DMS53 treated with DMSO at 0.1 percent for 48 hours (cell line): ENCODE measurements at regions not wholly inside any gene's neighbourhood (a gene's known extent, or its start where the extent isn't known, plus 50 kb on each side); places are given as distances from the start of the nearest gene placed in this dataset.

Source experiments
- DNase-seq: peaks from one replicate; lab custom pipeline; 2025; ENCODE audit not compliant: unreplicated experiment; lab: John Stamatoyannopoulos, UW

DNA sequence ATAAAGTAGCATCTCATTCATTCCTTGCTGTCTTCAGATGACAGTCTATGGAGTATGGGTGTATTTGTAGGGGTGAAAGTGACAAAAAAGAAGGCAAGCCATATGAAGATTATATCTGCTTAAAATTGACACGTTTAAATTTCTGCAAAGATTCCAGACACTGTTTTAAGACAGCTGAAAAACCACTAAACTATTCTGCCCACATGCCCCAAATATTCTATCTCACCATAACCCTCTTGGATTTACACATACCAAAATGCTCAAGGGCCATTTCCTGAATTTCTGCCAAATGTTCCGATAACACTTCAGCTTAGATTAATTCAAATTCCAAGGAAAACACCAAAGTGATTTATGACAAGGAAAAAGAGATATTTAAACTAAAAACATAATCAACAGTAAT, 99.9 kb upstream of the IL6 start:
- no peak for DNase-seq

DNA sequence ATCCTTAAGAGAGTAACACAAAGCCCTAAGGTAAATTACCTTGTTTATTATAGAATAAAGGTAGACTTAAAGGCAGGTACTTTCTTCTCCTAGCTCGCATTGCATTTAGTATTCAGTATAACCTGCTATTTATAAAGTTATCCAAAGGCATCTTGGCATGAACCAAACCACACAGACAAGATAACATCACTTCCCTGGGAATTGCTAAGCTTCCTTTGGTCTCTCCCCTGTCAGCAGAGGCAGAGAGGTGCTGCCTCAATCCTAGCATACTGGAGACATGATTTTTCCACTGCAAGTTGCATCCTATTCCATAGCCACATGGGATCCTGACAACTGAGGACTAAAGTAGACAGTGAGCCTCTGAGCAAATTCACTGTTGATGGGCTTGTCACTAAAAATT, 101.7 kb upstream of the IL6 start:
- DNase-seq: no peak

DNA sequence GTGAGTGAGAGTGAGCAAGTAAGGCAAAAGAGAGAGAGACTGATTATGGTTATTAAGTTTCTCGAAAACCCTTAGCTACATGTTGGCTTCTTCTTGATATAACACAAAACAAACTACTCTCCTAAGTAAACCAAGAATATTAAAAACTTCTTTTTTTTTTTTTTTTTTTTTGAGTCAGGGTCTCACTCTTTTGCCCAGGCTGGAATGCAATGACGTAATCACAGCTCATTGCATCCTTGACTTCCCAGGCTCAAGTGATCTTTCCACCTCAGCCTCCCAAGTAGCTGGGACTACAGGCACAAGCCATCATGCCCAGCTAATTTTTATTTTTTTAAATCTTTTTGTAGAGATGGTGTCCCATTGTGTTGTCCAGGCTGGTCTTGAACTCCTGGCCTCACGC, 102.2 kb upstream of the IL6 start:
- no peak for DNase-seq

DNA sequence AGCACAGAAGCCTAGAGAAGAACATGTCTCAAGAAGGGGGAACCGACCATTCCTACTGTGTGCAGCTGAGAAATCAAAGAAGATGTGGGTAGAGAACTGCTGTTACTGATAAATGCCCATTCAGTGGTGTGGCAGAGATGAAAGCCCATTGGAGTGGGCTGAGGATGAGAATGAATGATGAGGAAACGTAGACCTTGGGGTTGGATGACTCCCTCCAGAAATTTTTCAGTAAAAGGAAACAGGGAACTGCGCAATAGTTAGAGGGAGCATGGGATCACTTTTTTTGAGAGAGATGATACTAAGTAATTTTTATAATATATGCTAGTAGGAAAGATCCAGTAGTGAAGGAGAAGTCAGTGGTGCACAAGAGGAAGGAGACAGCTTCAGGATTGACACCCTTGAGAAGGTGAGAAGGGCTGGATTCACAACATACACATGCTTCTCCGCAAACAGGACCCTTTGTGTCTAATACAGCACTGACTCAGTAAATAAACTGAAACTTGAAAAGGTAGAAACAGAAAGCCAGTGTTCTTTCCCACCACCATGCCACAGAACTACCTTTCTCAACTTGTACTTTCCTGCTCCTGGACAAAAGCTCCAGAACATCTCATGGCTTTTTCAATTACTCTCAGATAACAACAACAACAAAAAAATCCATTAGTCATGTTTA, 104.7 kb upstream of the IL6 start:
- no peak for DNase-seq

GRCh38 chr7:22618528-22618927, 108.5 kb upstream of the IL6 start:
- DNase-seq: no peak

- DNase-seq: no peak
These were observed 109.8 kb upstream of the IL6 start for GRCh38 chr7:22617166-22617565.

GRCh38 chr7:22613496-22613895, 113.5 kb upstream of the IL6 start:
- no peak for DNase-seq

- no peak for DNase-seq
These were observed 112.8 kb upstream of the STEAP1B start for GRCh38 chr7:22612776-22613175.

- DNase-seq: no peak
These were observed 111.7 kb upstream of the STEAP1B start for GRCh38 chr7:22611758-22612079.

GRCh38 chr7:22610951-22611757, 111.2 kb upstream of the STEAP1B start:
- DNase-seq: no peak

- DNase-seq: no peak
These were observed 110.3 kb upstream of the STEAP1B start for GRCh38 chr7:22610263-22610662.

- no peak for DNase-seq
These were observed 107.2 kb upstream of the STEAP1B start for GRCh38 chr7:22607180-22607579.

- no peak for DNase-seq
These were observed 104.3 kb upstream of the STEAP1B start for GRCh38 chr7:22604246-22604645.

GRCh38 chr7:22601812-22602565, 102.0 kb upstream of the STEAP1B start:
- DNase-seq: no peak

DNA sequence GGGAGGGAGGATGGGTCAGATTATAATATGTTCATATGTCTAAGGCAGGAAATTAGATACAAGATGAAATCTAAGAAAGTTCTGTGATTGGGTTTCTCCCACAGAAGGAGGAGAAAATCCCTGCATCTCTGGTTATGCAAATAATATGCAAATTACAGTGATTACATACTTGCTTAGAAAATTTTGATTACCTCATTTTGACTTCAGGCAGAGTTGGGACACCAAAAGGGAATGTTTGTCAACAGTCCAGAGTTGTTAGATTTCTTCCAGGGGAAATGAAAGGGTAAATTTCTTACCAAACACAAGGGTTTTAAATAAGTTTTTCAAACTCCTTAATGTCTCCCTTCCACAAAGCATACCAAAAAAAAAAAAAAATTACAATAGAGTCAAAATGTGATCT, 101.4 kb upstream of the STEAP1B start:
- DNase-seq: no peak

GRCh38 chr7:22601003-22601402, 101.0 kb upstream of the STEAP1B start:
- no peak for DNase-seq

- DNase-seq: no peak
These were observed 98.4 kb upstream of the STEAP1B start for GRCh38 chr7:22598318-22598920.

- DNase-seq: no peak
These were observed 97.9 kb upstream of the STEAP1B start for GRCh38 chr7:22597844-22598243.

DNA sequence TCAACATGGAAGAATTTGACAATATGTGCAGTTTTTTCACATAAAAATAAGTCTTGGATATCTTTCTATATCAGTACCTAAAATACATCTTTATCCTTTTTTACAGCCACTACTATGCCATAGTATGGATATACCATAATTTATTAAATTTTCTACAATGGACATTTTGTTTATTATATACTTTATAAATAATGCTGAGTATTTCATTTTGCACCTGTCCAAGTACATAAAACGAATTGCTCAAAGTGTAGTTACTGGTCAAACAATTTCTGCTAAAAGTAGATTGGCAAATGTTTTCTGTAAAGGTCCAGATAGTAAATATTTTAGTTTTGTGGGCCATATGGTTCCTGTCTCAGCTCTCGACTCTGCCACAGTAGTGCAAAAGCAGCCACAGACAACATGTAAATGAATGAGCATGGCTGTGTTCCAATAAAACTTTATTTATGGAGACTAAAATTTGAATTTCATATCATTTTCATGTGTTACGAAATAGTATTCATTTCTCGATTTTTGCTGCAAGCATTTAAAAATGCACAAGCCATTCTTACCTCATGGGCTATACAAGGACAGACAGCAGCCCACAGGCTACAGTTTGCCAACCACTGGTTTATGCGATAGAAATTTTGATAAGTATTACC, 96.9 kb upstream of the STEAP1B start:
- DNase-seq: no peak

- DNase-seq: peak; percentile 98
These were observed 94.0 kb upstream of the STEAP1B start for GRCh38 chr7:22594020-22594419.

GRCh38 chr7:22591271-22591670, 91.3 kb upstream of the STEAP1B start:
- no peak for DNase-seq
